DND-41 (cell line): ENCODE measurements at regions not wholly inside any gene's neighbourhood (a gene's known extent, or its start where the extent isn't known, plus 50 kb on each side); places are given as distances from the start of the nearest gene placed in this dataset.

Experiments
- ATAC-seq: fragments of 200-7000 bp; cut with Tn5 transposase; 3 replicates; pipeline ENCODE4 v1.9.1; 2021; ENCODE audit warnings: low read depth; ENCODE audit not compliant: insufficient read depth
- DNase-seq: peaks from one replicate; pipeline ENCODE4 v3.0.0-alpha.2; 2020
- H2AFZ ChIP-seq: 2 replicates; pipeline ENCODE4 v1.6.0; 2012; ENCODE audit warnings: low read depth, low read length
- H3K27ac ChIP-seq: 2 replicates; pipeline ENCODE4 v1.5.1; 2012; ENCODE audit warnings: low read length, inconsistent platforms
- H3K27me3 ChIP-seq: fragments of 200-600 bp; sonication (generic); 2 replicates; pipeline ENCODE4 v1.6.0; 2012; ENCODE audit warnings: low read length, mild to moderate bottlenecking, inconsistent platforms; ENCODE audit not compliant: insufficient read depth, poor library complexity
- H3K36me3 ChIP-seq: 2 replicates; pipeline ENCODE4 v1.5.1; 2012; ENCODE audit warnings: low read length, inconsistent platforms; ENCODE audit not compliant: insufficient read depth
- H3K4me1 ChIP-seq: 2 replicates; pipeline ENCODE4 v1.5.1; 2012; ENCODE audit warnings: mild to moderate bottlenecking, low read length; ENCODE audit not compliant: insufficient read depth
- H3K4me2 ChIP-seq: 2 replicates; pipeline ENCODE4 v1.6.0; 2012; ENCODE audit warnings: mild to moderate bottlenecking, moderate library complexity, low read length, inconsistent platforms; ENCODE audit not compliant: insufficient read depth
- H3K4me3 ChIP-seq, 2 experiments: fragments of 200-600 bp in 1 of 2; shearing (Covaris generic) in 1 of 2; 2 replicates each; pipeline ENCODE4 v1.5.1; 2012 to 2016; ENCODE audit warnings: inconsistent platforms in 2 of 2, low read length in 2 of 2, mild to moderate bottlenecking in 2 of 2, low read depth in 1 of 2, moderate library complexity in 1 of 2
- H3K79me2 ChIP-seq: 2 replicates; pipeline ENCODE4 v1.6.0; 2012; ENCODE audit warnings: low read length, inconsistent platforms; ENCODE audit not compliant: insufficient read depth
- H3K9ac ChIP-seq: 2 replicates; pipeline ENCODE4 v1.6.0; 2012; ENCODE audit warnings: low read depth, mild to moderate bottlenecking, inconsistent platforms, low read length, moderate library complexity
- H3K9me3 ChIP-seq: 2 replicates; pipeline ENCODE4 v1.5.1; 2012; ENCODE audit warnings: low read length, moderate library complexity, mild to moderate bottlenecking, inconsistent platforms; ENCODE audit not compliant: insufficient read depth, severe bottlenecking
- H4K20me1 ChIP-seq: 2 replicates; pipeline ENCODE4 v1.6.0; 2012; ENCODE audit warnings: low read length; ENCODE audit not compliant: insufficient read depth
- EZH2 ChIP-seq: IDR thresholded peaks from 3 replicates; pipeline ENCODE4 v1.6.1; 2012; ENCODE audit warnings: borderline replicate concordance, low read depth, mild to moderate bottlenecking, moderate library complexity, low read length, inconsistent platforms; ENCODE audit not compliant: severe bottlenecking
- TF ChIP-seq, protein P1 (sequence below): IDR thresholded peaks from 2 replicates; pipeline ENCODE4 v1.5.1; 2012; ENCODE audit warnings: borderline replicate concordance, low read length, moderate library complexity, mild to moderate bottlenecking; ENCODE audit not compliant: poor library complexity, severe bottlenecking; ENCODE audit errors: extremely low read depth

DNA sequence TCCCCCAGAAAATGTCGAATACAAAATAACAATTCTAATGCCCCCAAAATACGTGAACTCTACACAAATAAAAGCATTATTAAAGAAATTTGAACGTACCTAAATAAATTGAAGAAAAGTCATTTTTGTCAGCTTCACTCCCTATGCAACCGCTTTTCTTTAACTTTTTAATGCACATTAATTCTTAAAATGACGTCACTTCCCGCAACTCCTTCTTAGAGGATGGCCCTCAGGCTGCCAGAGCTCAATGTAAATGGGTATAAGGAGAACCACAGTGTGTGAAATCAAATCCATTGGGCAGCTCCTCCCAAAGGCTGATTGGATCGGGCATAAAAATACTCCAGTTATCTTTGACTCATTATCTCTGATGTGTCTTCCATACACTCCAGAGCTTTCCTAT lies 736.9 kb downstream of the GBE1 start:
- DNase-seq: no peak
- H3K36me3 ChIP-seq: no peaks in the 10 kb centered on the region
- H3K27me3 ChIP-seq: no peaks in the 10 kb centered on the region
- H3K4me3 ChIP-seq: no peak overlapping the region
- H3K9me3 ChIP-seq: no peaks in the 10 kb centered on the region
- no peak overlapping the region for H3K27ac ChIP-seq
- no peaks in the 10 kb centered on the region for H4K20me1 ChIP-seq
- H2AFZ ChIP-seq: no peak overlapping the region
- no peaks in the 10 kb centered on the region for H3K4me1 ChIP-seq
- H3K9ac ChIP-seq: no peak overlapping the region
- TF ChIP-seq, protein P1, sequence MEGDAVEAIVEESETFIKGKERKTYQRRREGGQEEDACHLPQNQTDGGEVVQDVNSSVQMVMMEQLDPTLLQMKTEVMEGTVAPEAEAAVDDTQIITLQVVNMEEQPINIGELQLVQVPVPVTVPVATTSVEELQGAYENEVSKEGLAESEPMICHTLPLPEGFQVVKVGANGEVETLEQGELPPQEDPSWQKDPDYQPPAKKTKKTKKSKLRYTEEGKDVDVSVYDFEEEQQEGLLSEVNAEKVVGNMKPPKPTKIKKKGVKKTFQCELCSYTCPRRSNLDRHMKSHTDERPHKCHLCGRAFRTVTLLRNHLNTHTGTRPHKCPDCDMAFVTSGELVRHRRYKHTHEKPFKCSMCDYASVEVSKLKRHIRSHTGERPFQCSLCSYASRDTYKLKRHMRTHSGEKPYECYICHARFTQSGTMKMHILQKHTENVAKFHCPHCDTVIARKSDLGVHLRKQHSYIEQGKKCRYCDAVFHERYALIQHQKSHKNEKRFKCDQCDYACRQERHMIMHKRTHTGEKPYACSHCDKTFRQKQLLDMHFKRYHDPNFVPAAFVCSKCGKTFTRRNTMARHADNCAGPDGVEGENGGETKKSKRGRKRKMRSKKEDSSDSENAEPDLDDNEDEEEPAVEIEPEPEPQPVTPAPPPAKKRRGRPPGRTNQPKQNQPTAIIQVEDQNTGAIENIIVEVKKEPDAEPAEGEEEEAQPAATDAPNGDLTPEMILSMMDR: no peak
- no peak for TF ChIP-seq EZH2
- no peak for ATAC-seq
- H3K79me2 ChIP-seq: no peaks in the 10 kb centered on the region
- no peak overlapping the region for H3K4me2 ChIP-seq

DNA sequence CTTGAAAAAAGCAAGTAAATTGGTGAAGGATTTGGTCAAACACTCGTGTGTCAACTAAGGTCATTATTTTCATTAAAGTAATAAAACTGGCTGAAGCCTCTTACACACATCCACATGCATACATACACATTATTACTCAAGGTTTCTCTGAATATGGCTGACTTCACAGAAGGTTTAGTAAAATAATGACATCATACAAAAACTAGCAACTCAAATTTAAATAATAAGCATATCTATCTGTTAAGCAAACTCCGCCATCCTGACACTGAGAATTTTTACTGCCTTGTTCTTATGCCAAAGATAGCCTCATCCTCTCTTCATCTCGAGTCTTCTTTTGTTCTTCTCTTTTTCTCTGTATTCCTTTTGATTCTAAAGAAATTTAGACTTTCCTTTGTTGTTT lies 739.1 kb downstream of the GBE1 start:
- H3K9ac ChIP-seq: no peak overlapping the region
- H3K4me1 ChIP-seq: no peaks in the 10 kb centered on the region
- H3K27ac ChIP-seq: no peak overlapping the region
- no peaks in the 10 kb centered on the region for H3K27me3 ChIP-seq
- ATAC-seq: no peak
- no peaks in the 10 kb centered on the region for H3K79me2 ChIP-seq
- TF ChIP-seq, protein P1: no peak
- no peak for TF ChIP-seq EZH2
- no peak overlapping the region for H3K4me3 ChIP-seq
- no peak overlapping the region for H2AFZ ChIP-seq
- DNase-seq: no peak
- no peaks in the 10 kb centered on the region for H4K20me1 ChIP-seq
- H3K9me3 ChIP-seq: no peaks in the 10 kb centered on the region
- no peaks in the 10 kb centered on the region for H3K36me3 ChIP-seq
- no peak overlapping the region for H3K4me2 ChIP-seq

DNA sequence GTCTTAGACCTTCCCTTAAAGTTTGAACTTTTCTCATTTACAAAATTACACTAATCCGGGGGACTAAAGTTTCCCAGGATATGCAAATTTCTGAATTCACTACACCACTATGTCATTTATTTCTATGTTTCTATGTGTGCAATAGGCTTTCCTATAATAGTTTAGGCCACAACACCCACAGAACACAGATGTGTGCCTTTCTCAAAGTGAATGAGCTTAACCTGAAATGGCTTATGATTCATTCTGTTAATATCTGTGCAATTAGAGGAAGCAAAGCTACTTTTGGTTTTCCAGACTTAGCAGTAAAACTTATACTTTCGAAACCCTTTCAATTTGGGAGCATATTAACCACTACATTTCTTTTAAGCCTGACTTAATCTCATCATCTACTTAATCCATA lies 748.1 kb downstream of the GBE1 start:
- DNase-seq: no peak
- Histone ChIP-seq H4K20me1 (no peaks in the 10 kb centered on the region), H3K79me2 (no peaks in the 10 kb centered on the region), H3K9me3 (no peaks in the 10 kb centered on the region), H3K9ac (no peak overlapping the region), H3K27ac (no peak overlapping the region), H3K27me3 (no peaks in the 10 kb centered on the region), H3K36me3 (no peaks in the 10 kb centered on the region), H3K4me2 (no peak overlapping the region), H2AFZ (no peak overlapping the region), H3K4me3 (no peak overlapping the region), H3K4me1 (no peaks in the 10 kb centered on the region)
- TF ChIP-seq, protein P1: no peak
- no peak for TF ChIP-seq EZH2
- no peak for ATAC-seq

- Histone ChIP-seq H3K4me1 (no peaks in the 10 kb centered on the region), H3K9ac (no peak overlapping the region), H3K9me3 (no peaks in the 10 kb centered on the region), H3K36me3 (no peaks in the 10 kb centered on the region), H3K4me2 (no peak overlapping the region), H3K79me2 (no peaks in the 10 kb centered on the region), H3K4me3 (no peak overlapping the region), H3K27me3 (no peaks in the 10 kb centered on the region), H4K20me1 (no peaks in the 10 kb centered on the region), H3K27ac (no peak overlapping the region), H2AFZ (no peak overlapping the region)
- no peak for DNase-seq
- ATAC-seq: no peak
- TF ChIP-seq, protein P1: no peak
- TF ChIP-seq EZH2: no peak
Measured at GRCh38 chr3:81005992-81006391, 755.5 kb downstream of the GBE1 start.
